PFSK-1 (cell line): ENCODE measurements at regions not wholly inside any gene's neighbourhood (a gene's known extent, or its start where the extent isn't known, plus 50 kb on each side); places are given as distances from the start of the nearest gene placed in this dataset.

Experiments used
- SIN3A ChIP-seq: IDR thresholded peaks from 2 replicates; pipeline ENCODE4 v1.6.1; 2012; ENCODE audit warnings: mild to moderate bottlenecking, low read length, moderate library complexity, borderline replicate concordance; ENCODE audit not compliant: insufficient read depth
- TAF1 ChIP-seq: IDR thresholded peaks from 2 replicates; pipeline ENCODE4 v1.6.1; 2012; ENCODE audit warnings: low read length, control low read depth, borderline replicate concordance; ENCODE audit not compliant: insufficient read depth

DNA sequence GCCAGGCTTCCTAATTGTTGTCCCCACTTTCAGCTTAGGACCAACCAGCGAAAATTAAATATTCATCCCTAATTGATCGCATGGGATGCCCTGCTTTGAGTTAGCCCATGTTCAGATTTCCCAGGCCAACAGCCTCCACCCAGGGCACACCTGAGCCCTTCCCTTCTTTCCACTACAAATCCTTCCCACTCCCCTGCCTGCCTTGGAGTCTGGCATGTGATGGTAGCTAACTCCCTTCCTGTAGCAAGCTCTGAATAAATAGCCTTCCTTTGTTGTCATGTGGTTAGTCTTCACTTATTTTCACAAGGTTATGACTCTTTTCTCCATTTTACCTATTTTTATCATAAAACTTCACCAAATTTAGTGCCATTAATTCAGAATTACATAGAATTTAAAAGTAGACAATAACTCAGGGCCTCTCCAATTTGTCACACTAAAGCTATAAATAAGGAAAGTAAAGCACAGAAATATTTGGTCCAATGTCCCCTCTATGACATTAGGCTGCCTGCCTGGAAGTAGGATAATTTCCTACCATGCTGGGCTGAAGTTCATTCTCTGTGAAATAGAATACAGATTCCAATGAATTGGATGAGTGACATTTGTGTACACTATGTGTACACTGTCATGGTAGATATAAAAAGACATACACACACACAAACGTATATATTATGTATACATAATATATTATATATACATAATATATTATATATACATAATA lies 166.4 kb upstream of the CPEB2 start:
- TF ChIP-seq TAF1 (no peak), SIN3A (no peak)
